ENCODE measurements at regions not wholly inside any gene's neighbourhood (a gene's known extent, or its start where the extent isn't known, plus 50 kb on each side); places are given as distances from the start of the nearest gene placed in this dataset.

DNA sequence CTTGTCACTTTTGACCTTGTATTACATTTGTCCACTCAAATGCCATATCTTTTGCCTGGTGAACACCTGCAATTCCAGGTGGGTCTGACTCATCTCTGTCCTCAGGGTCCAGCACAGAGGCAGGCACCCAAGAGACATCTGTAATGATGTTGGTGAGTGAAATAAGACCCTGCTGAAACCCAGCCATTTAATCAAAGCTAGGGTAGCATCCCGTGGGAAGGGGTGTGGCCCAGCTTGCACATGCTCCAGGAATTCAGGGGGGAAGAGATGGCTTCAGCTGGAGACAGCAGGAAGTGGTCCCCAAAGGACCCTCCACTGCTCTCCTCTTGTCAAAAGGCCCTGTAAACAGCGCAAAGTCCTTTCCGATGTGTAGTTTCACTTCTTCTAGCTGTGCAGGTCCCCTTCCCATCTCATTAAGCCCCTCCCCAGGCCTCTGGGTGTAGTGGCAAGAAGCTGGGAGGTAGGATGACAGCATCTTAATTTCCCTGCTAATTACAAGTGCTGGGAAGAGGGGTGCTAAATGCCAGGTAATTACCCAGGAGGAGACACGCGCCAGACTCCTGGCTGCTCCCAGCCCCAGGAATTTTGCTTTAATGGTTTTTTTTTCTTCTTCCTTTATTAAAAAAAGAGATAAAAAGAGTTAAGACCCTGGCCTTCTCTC, 54.4 kb upstream of the TRABD2B start:
- DNase-seq = no peak

GRCh38 chr1:48049823-48050535, 52.8 kb upstream of the TRABD2B start:
- DNase-seq = no peak

DNA sequence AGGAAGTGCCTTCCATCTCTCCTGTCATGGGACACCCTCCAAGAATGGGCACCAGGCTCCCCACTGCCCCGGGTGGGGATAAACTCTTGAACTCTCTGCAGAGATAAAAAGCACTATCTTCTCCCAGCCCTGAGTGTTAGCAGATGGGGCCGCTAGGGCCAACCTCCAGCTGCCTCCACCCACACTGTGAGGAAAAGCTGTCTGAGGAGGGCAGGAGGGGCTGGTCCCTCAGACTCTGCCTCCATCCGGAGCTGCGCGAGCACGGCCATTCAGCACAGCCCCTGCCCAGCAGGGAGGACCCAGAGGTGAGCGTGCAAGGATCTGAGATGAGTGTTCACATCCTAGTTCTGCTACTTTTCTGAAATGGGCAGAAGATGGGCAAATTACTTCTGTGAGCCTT, 51.8 kb upstream of the TRABD2B start:
- DNase-seq = no peak

DNA sequence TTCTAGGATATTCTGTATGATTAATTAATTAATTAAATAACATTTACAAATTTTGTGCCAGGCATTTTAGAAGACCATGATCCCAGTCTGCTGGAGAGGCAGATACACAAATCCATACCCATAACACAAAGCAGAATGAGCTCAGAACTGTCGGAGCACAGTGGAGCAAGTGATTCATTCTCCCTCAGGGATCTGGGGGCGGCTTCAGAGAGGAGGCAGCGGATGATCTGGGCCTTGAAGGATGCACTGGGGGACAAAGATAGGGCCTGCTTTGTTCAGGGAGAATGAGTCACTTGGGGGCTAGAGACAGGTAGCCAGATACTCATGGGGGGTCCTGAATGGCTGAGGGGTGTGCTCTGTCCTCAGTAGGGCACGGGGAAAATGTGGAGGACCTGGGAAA, 50.9 kb upstream of the TRABD2B start:
- DNase-seq = no peak

GRCh38 chr1:48047116-48047515, 49.9 kb upstream of the TRABD2B start:
- DNase-seq = no peak
